GM19023 (cell line): ENCODE measurements at regions not wholly inside any gene's neighbourhood (a gene's known extent, or its start where the extent isn't known, plus 50 kb on each side); places are given as distances from the start of the nearest gene placed in this dataset.
A peak's percentile ranks its signal among the peaks of the same experiment; 100 is the strongest.

Experiments
- ATAC-seq: cut with Tn5 transposase; IDR thresholded peaks from one replicate; pipeline ENCODE4 v1.9.1; 2021; ENCODE audit warnings: mild to moderate bottlenecking, moderate library complexity; ENCODE audit not compliant: unreplicated experiment

- peak; percentile 68 for ATAC-seq
These were observed 558.2 kb upstream of the DIPK2B start for GRCh38 chrX:45758738-45759397.

- ATAC-seq: peak; percentile 42
These were observed 557.6 kb upstream of the DIPK2B start for GRCh38 chrX:45758319-45758718.

- ATAC-seq: no peak
These were observed 556.6 kb upstream of the DIPK2B start for GRCh38 chrX:45757272-45757671.

GRCh38 chrX:45756557-45756956, 555.9 kb upstream of the DIPK2B start:
- ATAC-seq: no peak

- no peak for ATAC-seq
These were observed 555.0 kb upstream of the DIPK2B start for GRCh38 chrX:45755703-45756102.

- ATAC-seq: no peak
These were observed 550.5 kb upstream of the DIPK2B start for GRCh38 chrX:45751156-45751555.

- ATAC-seq: no peak
These were observed 550.0 kb upstream of the DIPK2B start for GRCh38 chrX:45750639-45751038.

- ATAC-seq: no peak
These were observed 548.7 kb upstream of the DIPK2B start for GRCh38 chrX:45749375-45749774.

- no peak for ATAC-seq
These were observed 547.7 kb upstream of the DIPK2B start for GRCh38 chrX:45748369-45748774.

- no peak for ATAC-seq
These were observed 547.2 kb upstream of the DIPK2B start for GRCh38 chrX:45747905-45748304.

- no peak for ATAC-seq
These were observed 544.8 kb upstream of the DIPK2B start for GRCh38 chrX:45745479-45745878.

- ATAC-seq: no peak
These were observed 543.4 kb upstream of the DIPK2B start for GRCh38 chrX:45743906-45744625.

GRCh38 chrX:45743081-45743533, 542.4 kb upstream of the DIPK2B start:
- no peak for ATAC-seq

- no peak for ATAC-seq
These were observed 539.6 kb upstream of the DIPK2B start for GRCh38 chrX:45740291-45740690.

GRCh38 chrX:45735571-45735970, 534.9 kb upstream of the DIPK2B start:
- ATAC-seq: no peak

- no peak for ATAC-seq
These were observed 530.8 kb upstream of the DIPK2B start for GRCh38 chrX:45731448-45731847.

- no peak for ATAC-seq
These were observed 527.1 kb upstream of the DIPK2B start for GRCh38 chrX:45727761-45728160.

GRCh38 chrX:45722471-45722870, 521.8 kb upstream of the DIPK2B start:
- ATAC-seq: no peak

- ATAC-seq: no peak
These were observed 519.2 kb upstream of the DIPK2B start for GRCh38 chrX:45719751-45720501.

GRCh38 chrX:45718676-45719075, 518.0 kb upstream of the DIPK2B start:
- no peak for ATAC-seq

GRCh38 chrX:45716750-45717149, 516.1 kb upstream of the DIPK2B start:
- no peak for ATAC-seq

GRCh38 chrX:45715748-45716147, 515.1 kb upstream of the DIPK2B start:
- no peak for ATAC-seq
